GM12878 (cell line): ENCODE measurements at regions not wholly inside any gene's neighbourhood (a gene's known extent, or its start where the extent isn't known, plus 50 kb on each side); places are given as distances from the start of the nearest gene placed in this dataset.

Source experiments
- ATAC-seq: fragments of 200-7000 bp; cut with Tn5 transposase; 3 replicates; pipeline ENCODE4 v1.9.1; 2020; ENCODE audit warnings: mild to moderate bottlenecking, moderate library complexity
- BruUV-seq: library from RNA; stranded (reverse); fragments of 400-500 nt; replicated peaks from 2 replicates; lab custom pipeline; 2021; lab: Mats Ljungman, UMichigan
- CTCF ChIA-PET: fragments of 300-600 bp; sonication (Branson Sonifier 250); formaldehyde crosslinking; extraction: SDS; loops from one replicate; lab custom pipeline; 2021; ENCODE audit warnings: inconsistent platforms; lab: Yijun Ruan, JAX
- POLR2A ChIA-PET: fragments of 350-600 bp; formaldehyde crosslinking; extraction: SDS; loops from one replicate; lab custom pipeline; 2021; ENCODE audit warnings: inconsistent platforms; lab: Charles Lee
- RAD21 ChIA-PET: fragments of 300-600 bp; sonication (Branson Sonifier 250); formaldehyde crosslinking; loops from one replicate; lab custom pipeline; 2023; ENCODE audit warnings: antibody characterized with exemption; ENCODE audit not compliant: unreplicated experiment; lab: Charles Lee
- SMC1A ChIA-PET: fragments of 300-600 bp; sonication (Branson Sonifier 250); formaldehyde crosslinking; loops from one replicate; lab custom pipeline; 2023; ENCODE audit not compliant: unreplicated experiment, uncharacterized antibody; lab: Charles Lee
- DNase-seq: peaks from one replicate; pipeline ENCODE4 v3.0.0-alpha.2; 2011; ENCODE audit warnings: low read depth, low spot score
- FAIRE-seq: peaks from 3 replicates; lab custom pipeline; 2011; peaks lifted over from hg19 to GRCh38; lab: Jason Lieb, UNC
- H2AFZ ChIP-seq: 2 replicates; pipeline ENCODE4 v1.6.0; 2011; ENCODE audit warnings: low read depth, low read length, control low read depth; ENCODE audit not compliant: control insufficient read depth
- H3K27ac ChIP-seq: 2 replicates; pipeline ENCODE4 v1.5.1; 2011; ENCODE audit warnings: control low read depth; ENCODE audit not compliant: control insufficient read depth, insufficient read depth
- H3K27me3 ChIP-seq, 2 experiments: replicated peaks in 1 of 2; 2 replicates each; pipeline versions ENCODE4 v1.6.0 to v1.6.1; 2011; ENCODE audit warnings: low read length in 1 of 2; ENCODE audit not compliant: control insufficient read depth in 2 of 2, insufficient read depth in 2 of 2
- H3K36me3 ChIP-seq, 2 experiments: 2 replicates each; pipeline ENCODE4 v1.5.1; 2011; ENCODE audit warnings: low read length in 1 of 2; ENCODE audit not compliant: control insufficient read depth in 2 of 2, insufficient read depth in 2 of 2
- H3K4me1 ChIP-seq: 2 replicates; pipeline ENCODE4 v1.6.1; 2011; ENCODE audit warnings: mild to moderate bottlenecking, low read length, moderate library complexity, mixed read lengths; ENCODE audit not compliant: control insufficient read depth, insufficient read depth
- H3K4me2 ChIP-seq: 2 replicates; pipeline ENCODE4 v1.6.0; 2011; ENCODE audit warnings: control low read depth; ENCODE audit not compliant: control insufficient read depth, insufficient read depth
- H3K4me3 ChIP-seq: fragments of 200-600 bp; sonication (generic); 2 replicates; pipeline ENCODE4 v1.5.1; 2016
- H3K79me2 ChIP-seq: 2 replicates; pipeline ENCODE4 v1.6.0; 2011; ENCODE audit warnings: low read length; ENCODE audit not compliant: control insufficient read depth, insufficient read depth
- H3K9ac ChIP-seq: 2 replicates; pipeline ENCODE4 v1.8.0; 2011; ENCODE audit warnings: low read length, control low read depth, mixed read lengths; ENCODE audit not compliant: control insufficient read depth, insufficient read depth
- H3K9me3 ChIP-seq: replicated peaks from 3 replicates; pipeline ENCODE4 v1.5.1; 2011; ENCODE audit warnings: mild to moderate bottlenecking, low read length; ENCODE audit not compliant: control insufficient read depth, insufficient read depth
- H4K20me1 ChIP-seq: 2 replicates; pipeline ENCODE4 v1.6.0; 2011; ENCODE audit not compliant: control insufficient read depth, insufficient read depth
- CBX3 ChIP-seq: fragments of 200-600 bp; sonication (generic); IDR thresholded peaks from 2 replicates; pipeline ENCODE4 v1.6.1; 2016; ENCODE audit warnings: low read depth, borderline replicate concordance
- GABPA ChIP-seq: IDR thresholded peaks from 2 replicates; pipeline ENCODE4 v1.6.1; 2014; ENCODE audit warnings: antibody characterized with exemption, low read depth, mild to moderate bottlenecking, inconsistent platforms
- HDGF ChIP-seq: fragments of 450-650 bp; IDR thresholded peaks from 2 replicates; pipeline ENCODE4 v1.6.1; 2016; ENCODE audit warnings: antibody characterized with exemption
- KAT2A ChIP-seq: conservative IDR thresholded peaks from 2 replicates; pipeline ENCODE4 v1.6.1; 2011; ENCODE audit warnings: low read depth, low read length; ENCODE audit not compliant: control insufficient read depth
- MEF2A ChIP-seq: IDR thresholded peaks from 2 replicates; pipeline ENCODE4 v1.6.1; 2011; ENCODE audit warnings: low read depth, mild to moderate bottlenecking, low read length, moderate library complexity; ENCODE audit not compliant: insufficient read depth
- MTA3 ChIP-seq: IDR thresholded peaks from 2 replicates; pipeline ENCODE4 v1.6.1; 2012; ENCODE audit warnings: low read length, inconsistent platforms, borderline replicate concordance
- PAX8 ChIP-seq: fragments of 450-650 bp; IDR thresholded peaks from 2 replicates; pipeline ENCODE4 v1.6.1; 2017; ENCODE audit warnings: mild to moderate bottlenecking, moderate library complexity
- RAD51 ChIP-seq: fragments of 450-650 bp; IDR thresholded peaks from 2 replicates; pipeline ENCODE4 v1.6.1; 2016; ENCODE audit warnings: moderate library complexity, mild to moderate bottlenecking, inconsistent platforms
- SMAD5 ChIP-seq: IDR thresholded peaks from 2 replicates; pipeline ENCODE4 v1.6.1; 2016; ENCODE audit warnings: antibody characterized with exemption, low read depth
- ZBED1 ChIP-seq: IDR thresholded peaks from 2 replicates; pipeline ENCODE4 v1.6.1; 2016; ENCODE audit warnings: borderline replicate concordance
- ZBTB11 ChIP-seq: fragments of 450-650 bp; formaldehyde crosslinking; IDR thresholded peaks from 2 replicates; pipeline ENCODE4 v1.5.0; 2022; ENCODE audit warnings: mild to moderate bottlenecking, missing genetic modification characterization
- ZBTB40 ChIP-seq: fragments of 450-650 bp; IDR thresholded peaks from 2 replicates; pipeline ENCODE4 v1.6.1; 2016; ENCODE audit warnings: mild to moderate bottlenecking, moderate library complexity, borderline replicate concordance
- ZNF274 ChIP-seq: IDR thresholded peaks from one replicate; pipeline ENCODE4 v1.8.0; 2011; ENCODE audit not compliant: insufficient read length, insufficient read depth
- ZNF622 ChIP-seq: fragments of 450-650 bp; IDR thresholded peaks from 2 replicates; pipeline ENCODE4 v1.6.1; 2017; ENCODE audit warnings: mild to moderate bottlenecking, inconsistent platforms
- WGBS: methylation state at CpG from one replicate; pipeline ENCODE4 v1.1.6; 2016; ENCODE audit warnings: low lambda C conversion rate; ENCODE audit not compliant: insufficient replicate concordance, insufficient coverage; ENCODE audit errors: missing lambda C conversion rate; 5-methylcytosine and 5-hydroxymethylcytosine counted together
- in situ Hi-C: fragments of 300-500 bp; cut with MboI; formaldehyde crosslinking; loops from 9 replicates; pipeline ENCODE4 v1.14.3; 2018; ENCODE audit warnings: mixed read lengths
- intact Hi-C: fragments of 100-400 bp; cut with micrococcal nuclease; formaldehyde crosslinking; loops from one replicate; pipeline ENCODE4 v1.14.2; 2022; ENCODE audit not compliant: unreplicated experiment

- H3K9ac ChIP-seq = no peak overlapping the region
- no peaks in the 10 kb centered on the region for H3K27me3 ChIP-seq
- H3K36me3 ChIP-seq = no peaks in the 10 kb centered on the region
- in situ Hi-C loops (no loop called here), intact Hi-C loops (loop anchor here (10.0 kb wide), 1 partner anchor 65 kb away; no protein-coding TSS in a partner anchor)
- TF ChIP-seq CBX3 (no peak), RAD51 (no peak), GABPA (no peak), SMAD5 (no peak), HDGF (no peak), KAT2A (no peak), ZNF622 (no peak), ZBTB40 (no peak), ZBED1 (no peak), MEF2A (no peak), MTA3 (no peak), PAX8 (no peak), ZBTB11 (no peak), ZNF274 (no peak)
- POLR2A ChIA-PET = no interaction called here
- no peak overlapping the region for H3K4me2 ChIP-seq
- SMC1A ChIA-PET = no interaction called here
- no peak for FAIRE-seq
- 45% methylated on average over 15 of the region's 15 CpGs for WGBS
- H3K27ac ChIP-seq = no peak overlapping the region
- no peaks in the 10 kb centered on the region for H3K79me2 ChIP-seq
- RAD21 ChIA-PET = no interaction called here
- ATAC-seq = no peak
- no peaks in the 10 kb centered on the region for H4K20me1 ChIP-seq
- H3K4me3 ChIP-seq = no peak overlapping the region
- CTCF ChIA-PET = no interaction called here
- H3K9me3 ChIP-seq = no peaks in the 10 kb centered on the region; the same call in 2 of the 3 replicates
- no peak overlapping the region for H2AFZ ChIP-seq
- no peak for DNase-seq
- H3K4me1 ChIP-seq = no peaks in the 10 kb centered on the region
- BruUV-seq = no TSS peak
Observed at GRCh38 chr18:78519394-78520062, 460.1 kb upstream of the SALL3 start.
